ENCODE measurements at regions not wholly inside any gene's neighbourhood (a gene's known extent, or its start where the extent isn't known, plus 50 kb on each side); places are given as distances from the start of the nearest gene placed in this dataset.

DNA sequence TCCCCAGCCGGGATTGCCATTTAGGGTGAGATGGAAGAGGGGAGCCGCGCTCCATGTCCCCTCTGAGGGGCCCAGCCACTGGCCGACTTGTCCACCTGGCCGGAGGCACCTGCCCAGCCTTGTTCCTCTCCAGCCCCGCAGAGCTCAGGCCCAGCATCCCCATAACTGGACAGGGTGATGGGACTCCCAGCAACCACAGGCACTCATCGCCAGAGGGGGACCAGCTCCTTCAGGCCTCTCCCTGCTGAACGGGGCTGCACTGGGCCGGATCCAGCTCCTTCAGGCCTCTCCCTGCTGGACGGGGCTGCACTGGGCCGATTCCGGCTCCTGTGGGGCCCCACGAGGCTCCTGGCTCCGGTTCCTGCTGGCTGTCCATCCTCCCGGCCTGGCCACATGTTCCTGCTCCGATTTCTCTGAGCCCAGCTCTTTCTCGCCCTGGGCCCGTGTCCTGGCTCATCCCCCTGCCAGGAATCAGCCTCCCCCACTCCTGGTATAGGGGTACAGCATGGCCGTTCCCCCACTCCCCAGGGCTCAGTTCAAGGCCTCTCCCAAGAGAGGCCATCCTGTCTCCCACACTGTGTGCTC, 56.1 kb upstream of the ADGRA1 start:
- H3K27ac ChIP-seq (ENCODE audit: low read depth in 1 of 2, low read length in 2 of 2) = no peak overlapping the region
- peaks cover 0 to 3% (median 0%) of the 10 kb centered on the region in 4 donors for H3K27me3 ChIP-seq (ENCODE audit: control insufficient read depth in 4 of 4, insufficient read depth in 4 of 4, low read length in 3 of 4)
- H3K36me3 ChIP-seq (ENCODE audit: control insufficient read depth in 4 of 4, insufficient read depth in 3 of 4, low read depth in 1 of 4, low read length in 3 of 4) = no peaks in the 10 kb centered on the region
- no peak overlapping the region for H3K9ac ChIP-seq (ENCODE audit: low read depth in 1 of 2, low read length in 2 of 2)
- H3K4me3 ChIP-seq (ENCODE audit: low read depth in 1 of 3, low read length in 3 of 3) = no peak overlapping the region
- H3K4me1 ChIP-seq (ENCODE audit: control insufficient read depth in 4 of 4, insufficient read depth in 4 of 4, low read length in 3 of 4) = no peaks in the 10 kb centered on the region
- WGBS = 82% methylated on average over 19 of the region's 19 CpGs
- TF ChIP-seq, protein P1, sequence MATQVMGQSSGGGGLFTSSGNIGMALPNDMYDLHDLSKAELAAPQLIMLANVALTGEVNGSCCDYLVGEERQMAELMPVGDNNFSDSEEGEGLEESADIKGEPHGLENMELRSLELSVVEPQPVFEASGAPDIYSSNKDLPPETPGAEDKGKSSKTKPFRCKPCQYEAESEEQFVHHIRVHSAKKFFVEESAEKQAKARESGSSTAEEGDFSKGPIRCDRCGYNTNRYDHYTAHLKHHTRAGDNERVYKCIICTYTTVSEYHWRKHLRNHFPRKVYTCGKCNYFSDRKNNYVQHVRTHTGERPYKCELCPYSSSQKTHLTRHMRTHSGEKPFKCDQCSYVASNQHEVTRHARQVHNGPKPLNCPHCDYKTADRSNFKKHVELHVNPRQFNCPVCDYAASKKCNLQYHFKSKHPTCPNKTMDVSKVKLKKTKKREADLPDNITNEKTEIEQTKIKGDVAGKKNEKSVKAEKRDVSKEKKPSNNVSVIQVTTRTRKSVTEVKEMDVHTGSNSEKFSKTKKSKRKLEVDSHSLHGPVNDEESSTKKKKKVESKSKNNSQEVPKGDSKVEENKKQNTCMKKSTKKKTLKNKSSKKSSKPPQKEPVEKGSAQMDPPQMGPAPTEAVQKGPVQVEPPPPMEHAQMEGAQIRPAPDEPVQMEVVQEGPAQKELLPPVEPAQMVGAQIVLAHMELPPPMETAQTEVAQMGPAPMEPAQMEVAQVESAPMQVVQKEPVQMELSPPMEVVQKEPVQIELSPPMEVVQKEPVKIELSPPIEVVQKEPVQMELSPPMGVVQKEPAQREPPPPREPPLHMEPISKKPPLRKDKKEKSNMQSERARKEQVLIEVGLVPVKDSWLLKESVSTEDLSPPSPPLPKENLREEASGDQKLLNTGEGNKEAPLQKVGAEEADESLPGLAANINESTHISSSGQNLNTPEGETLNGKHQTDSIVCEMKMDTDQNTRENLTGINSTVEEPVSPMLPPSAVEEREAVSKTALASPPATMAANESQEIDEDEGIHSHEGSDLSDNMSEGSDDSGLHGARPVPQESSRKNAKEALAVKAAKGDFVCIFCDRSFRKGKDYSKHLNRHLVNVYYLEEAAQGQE (IDR thresholded peaks at IDR 0.05) = no peak
- TF ChIP-seq EGR1 (IDR thresholded peaks at IDR 0.05; ENCODE audit: low read depth in 2 of 2) (no peak), RAD21 (IDR thresholded peaks at IDR 0.05) (no peak), SP1 (IDR thresholded peaks at IDR 0.05) (no peak), FOXA1 (IDR thresholded peaks at IDR 0.05) (no peak), GABPA (IDR thresholded peaks at IDR 0.05 in 1 of 2, conservative IDR thresholded peaks at IDR 0.05 in 1 of 2) (no peak), TAF1 (conservative IDR thresholded peaks at IDR 0.05) (no peak)
- TF ChIP-seq, protein P2, sequence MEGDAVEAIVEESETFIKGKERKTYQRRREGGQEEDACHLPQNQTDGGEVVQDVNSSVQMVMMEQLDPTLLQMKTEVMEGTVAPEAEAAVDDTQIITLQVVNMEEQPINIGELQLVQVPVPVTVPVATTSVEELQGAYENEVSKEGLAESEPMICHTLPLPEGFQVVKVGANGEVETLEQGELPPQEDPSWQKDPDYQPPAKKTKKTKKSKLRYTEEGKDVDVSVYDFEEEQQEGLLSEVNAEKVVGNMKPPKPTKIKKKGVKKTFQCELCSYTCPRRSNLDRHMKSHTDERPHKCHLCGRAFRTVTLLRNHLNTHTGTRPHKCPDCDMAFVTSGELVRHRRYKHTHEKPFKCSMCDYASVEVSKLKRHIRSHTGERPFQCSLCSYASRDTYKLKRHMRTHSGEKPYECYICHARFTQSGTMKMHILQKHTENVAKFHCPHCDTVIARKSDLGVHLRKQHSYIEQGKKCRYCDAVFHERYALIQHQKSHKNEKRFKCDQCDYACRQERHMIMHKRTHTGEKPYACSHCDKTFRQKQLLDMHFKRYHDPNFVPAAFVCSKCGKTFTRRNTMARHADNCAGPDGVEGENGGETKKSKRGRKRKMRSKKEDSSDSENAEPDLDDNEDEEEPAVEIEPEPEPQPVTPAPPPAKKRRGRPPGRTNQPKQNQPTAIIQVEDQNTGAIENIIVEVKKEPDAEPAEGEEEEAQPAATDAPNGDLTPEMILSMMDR (IDR thresholded peaks at IDR 0.05; ENCODE audit: low read depth, low read length, missing input control) = no peak
- TF ChIP-seq, protein P3, sequence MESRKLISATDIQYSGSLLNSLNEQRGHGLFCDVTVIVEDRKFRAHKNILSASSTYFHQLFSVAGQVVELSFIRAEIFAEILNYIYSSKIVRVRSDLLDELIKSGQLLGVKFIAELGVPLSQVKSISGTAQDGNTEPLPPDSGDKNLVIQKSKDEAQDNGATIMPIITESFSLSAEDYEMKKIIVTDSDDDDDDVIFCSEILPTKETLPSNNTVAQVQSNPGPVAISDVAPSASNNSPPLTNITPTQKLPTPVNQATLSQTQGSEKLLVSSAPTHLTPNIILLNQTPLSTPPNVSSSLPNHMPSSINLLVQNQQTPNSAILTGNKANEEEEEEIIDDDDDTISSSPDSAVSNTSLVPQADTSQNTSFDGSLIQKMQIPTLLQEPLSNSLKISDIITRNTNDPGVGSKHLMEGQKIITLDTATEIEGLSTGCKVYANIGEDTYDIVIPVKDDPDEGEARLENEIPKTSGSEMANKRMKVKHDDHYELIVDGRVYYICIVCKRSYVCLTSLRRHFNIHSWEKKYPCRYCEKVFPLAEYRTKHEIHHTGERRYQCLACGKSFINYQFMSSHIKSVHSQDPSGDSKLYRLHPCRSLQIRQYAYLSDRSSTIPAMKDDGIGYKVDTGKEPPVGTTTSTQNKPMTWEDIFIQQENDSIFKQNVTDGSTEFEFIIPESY (IDR thresholded peaks at IDR 0.05) = no peak
- no peak for DNase-seq (ENCODE audit: low spot score)
- no peaks in the 10 kb centered on the region for H3K9me3 ChIP-seq (ENCODE audit: control insufficient read depth in 4 of 4, low read length in 3 of 4)

DNA sequence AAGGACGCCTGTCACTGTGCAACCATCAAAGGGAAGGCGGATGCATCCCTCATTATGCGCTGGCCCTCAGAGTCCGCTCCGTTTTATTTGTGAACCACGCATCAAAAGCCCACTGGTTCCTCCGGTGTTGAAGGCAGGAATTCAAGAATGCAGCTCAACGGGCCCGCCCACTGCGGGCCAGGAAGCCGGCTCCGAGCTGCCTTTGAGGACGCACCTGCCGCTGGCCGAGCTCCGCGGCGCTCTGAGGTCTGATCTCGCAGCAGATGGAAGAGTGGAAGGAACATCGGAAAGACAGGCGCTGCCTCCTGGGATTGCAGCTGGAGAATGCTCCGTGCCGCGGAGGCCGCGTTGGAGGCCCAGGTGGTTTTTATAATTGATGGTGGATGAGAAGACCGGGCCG, 56.9 kb upstream of the ADGRA1 start:
- H3K9me3 ChIP-seq (ENCODE audit: control insufficient read depth in 4 of 4, low read length in 3 of 4) = no peaks in the 10 kb centered on the region
- peaks cover 0 to 3% (median 0%) of the 10 kb centered on the region in 4 donors for H3K27me3 ChIP-seq (ENCODE audit: control insufficient read depth in 4 of 4, insufficient read depth in 4 of 4, low read length in 3 of 4)
- no peak for DNase-seq (ENCODE audit: low spot score)
- no peaks in the 10 kb centered on the region for H3K36me3 ChIP-seq (ENCODE audit: control insufficient read depth in 4 of 4, insufficient read depth in 3 of 4, low read depth in 1 of 4, low read length in 3 of 4)
- no peak overlapping the region for H3K9ac ChIP-seq (ENCODE audit: low read depth in 1 of 2, low read length in 2 of 2)
- TF ChIP-seq NR2F2 (IDR thresholded peaks at IDR 0.05) (no peak), GABPA (IDR thresholded peaks at IDR 0.05 in 1 of 2, conservative IDR thresholded peaks at IDR 0.05 in 1 of 2) (no peak), JUND (IDR thresholded peaks at IDR 0.05) (no peak), EGR1 (IDR thresholded peaks at IDR 0.05; ENCODE audit: low read depth in 2 of 2) (no peak), FOXA2 (IDR thresholded peaks at IDR 0.05) (no peak), YY1 (IDR thresholded peaks at IDR 0.05) (no peak), FOXA1 (IDR thresholded peaks at IDR 0.05) (no peak)
- TF ChIP-seq, protein P2 (IDR thresholded peaks at IDR 0.05; ENCODE audit: low read depth, low read length, missing input control) = no peak
- TF ChIP-seq, protein P3 (IDR thresholded peaks at IDR 0.05) = no peak
- H3K4me3 ChIP-seq (ENCODE audit: low read depth in 1 of 3, low read length in 3 of 3) = no peak overlapping the region
- WGBS = 54% methylated on average over 28 of the region's 28 CpGs
- no peak overlapping the region for H3K27ac ChIP-seq (ENCODE audit: low read depth in 1 of 2, low read length in 2 of 2)
- H3K4me1 ChIP-seq (ENCODE audit: control insufficient read depth in 4 of 4, insufficient read depth in 4 of 4, low read length in 3 of 4) = no peaks in the 10 kb centered on the region
